ENCODE measurements at regions not wholly inside any gene's neighbourhood (a gene's known extent, or its start where the extent isn't known, plus 50 kb on each side); places are given as distances from the start of the nearest gene placed in this dataset.

DNA sequence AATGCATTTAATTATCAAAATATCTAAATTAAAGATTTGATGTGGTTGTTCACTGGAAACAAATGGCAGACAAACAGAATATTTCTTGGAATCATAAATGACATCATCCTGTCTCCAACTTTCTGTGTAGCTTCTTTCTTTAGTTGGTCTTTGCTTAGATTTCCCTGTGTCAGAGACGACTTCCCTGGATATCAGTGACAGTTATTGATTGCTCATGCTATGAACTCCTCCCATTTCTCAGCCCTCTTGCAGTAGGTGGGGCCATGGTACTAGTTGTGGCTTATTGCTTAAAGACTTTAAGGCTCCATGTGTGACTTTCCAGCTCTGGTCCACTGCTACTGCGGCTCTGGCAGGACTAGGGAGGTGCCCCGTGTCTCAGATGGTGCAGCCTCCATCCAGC lies 592.6 kb downstream of the MTRR start:
- H3K27ac ChIP-seq (ENCODE audit: control insufficient read depth, insufficient read depth, low read length): no peak overlapping the region
- no peak overlapping the region for H3K9ac ChIP-seq (ENCODE audit: control insufficient read depth, extremely low read depth, insufficient read depth, low read length)
- TF ChIP-seq CTCF (optimal IDR thresholded peaks at IDR 0.05 in 1 of 3, IDR thresholded peaks at IDR 0.05 in 1 of 3, conservative IDR thresholded peaks at IDR 0.05 in 1 of 3; ENCODE audit: extremely low read depth in 1 of 3, insufficient read depth in 2 of 3, low read length in 3 of 3) (no peak), EZH2 (IDR thresholded peaks at IDR 0.05; ENCODE audit: low read length) (no peak)
- H4K20me1 ChIP-seq (ENCODE audit: control insufficient read depth, extremely low read depth, insufficient read depth, low read length): no peaks in the 10 kb centered on the region
- no peak overlapping the region for H2AFZ ChIP-seq (ENCODE audit: control insufficient read depth, low read length)
- H3K4me1 ChIP-seq (ENCODE audit: control insufficient read depth, extremely low read depth, insufficient read depth, low read length): no peaks in the 10 kb centered on the region
- no peaks in the 10 kb centered on the region for H3K27me3 ChIP-seq (ENCODE audit: control insufficient read depth, extremely low read depth, insufficient read depth, low read length)
- FAIRE-seq (no peak), DNase-seq (ENCODE audit: low read depth, low spot score) (no peak)
- H3K4me2 ChIP-seq (ENCODE audit: control insufficient read depth, extremely low read depth, insufficient read depth, low read depth, low read length): no peak overlapping the region
- peaks cover 21% of the 10 kb centered on the region for H3K79me2 ChIP-seq (ENCODE audit: control insufficient read depth, insufficient read depth, low read length)
- H3K9me3 ChIP-seq (ENCODE audit: control insufficient read depth, low read depth, low read length): no peaks in the 10 kb centered on the region
- peaks cover 0 to 2% of the 10 kb centered on the region in 2 experiments for H3K36me3 ChIP-seq (ENCODE audit: control insufficient read depth in 2 of 2, extremely low read depth in 1 of 2, insufficient read depth in 2 of 2, low read length in 2 of 2)
- dilution Hi-C loops (cut with MboI; ENCODE audit: extremely low pct_ligation_motif_present, low sequenced_read_pairs): no loop called here
- no peak overlapping the region for H3K4me3 ChIP-seq (ENCODE audit: control insufficient read depth in 2 of 3, extremely low read depth in 1 of 3, insufficient read depth in 2 of 3, low read depth in 1 of 3, low read length in 3 of 3)
- no peaks in the 10 kb centered on the region for H3K9me1 ChIP-seq (ENCODE audit: control insufficient read depth, extremely low read depth, insufficient read depth, low read length)

GRCh38 chr5:8462565-8462964 lies 593.6 kb downstream of the MTRR start:
- H3K9ac ChIP-seq (ENCODE audit: control insufficient read depth, extremely low read depth, insufficient read depth, low read length): no peak overlapping the region
- H3K36me3 ChIP-seq (ENCODE audit: control insufficient read depth in 2 of 2, extremely low read depth in 1 of 2, insufficient read depth in 2 of 2, low read length in 2 of 2): peaks cover 0 to 2% of the 10 kb centered on the region in 2 experiments
- H3K27me3 ChIP-seq (ENCODE audit: control insufficient read depth, extremely low read depth, insufficient read depth, low read length): no peaks in the 10 kb centered on the region
- no peaks in the 10 kb centered on the region for H3K4me1 ChIP-seq (ENCODE audit: control insufficient read depth, extremely low read depth, insufficient read depth, low read length)
- DNase-seq (ENCODE audit: low read depth, low spot score): no peak
- FAIRE-seq: no peak
- H3K4me2 ChIP-seq (ENCODE audit: control insufficient read depth, extremely low read depth, insufficient read depth, low read depth, low read length): no peak overlapping the region
- no peak overlapping the region for H3K27ac ChIP-seq (ENCODE audit: control insufficient read depth, insufficient read depth, low read length)
- no peak overlapping the region for H3K4me3 ChIP-seq (ENCODE audit: control insufficient read depth in 2 of 3, extremely low read depth in 1 of 3, insufficient read depth in 2 of 3, low read depth in 1 of 3, low read length in 3 of 3)
- H3K9me3 ChIP-seq (ENCODE audit: control insufficient read depth, low read depth, low read length): no peaks in the 10 kb centered on the region
- no peaks in the 10 kb centered on the region for H3K9me1 ChIP-seq (ENCODE audit: control insufficient read depth, extremely low read depth, insufficient read depth, low read length)
- dilution Hi-C loops (cut with MboI; ENCODE audit: extremely low pct_ligation_motif_present, low sequenced_read_pairs): no loop called here
- H4K20me1 ChIP-seq (ENCODE audit: control insufficient read depth, extremely low read depth, insufficient read depth, low read length): no peaks in the 10 kb centered on the region
- no peak overlapping the region for H2AFZ ChIP-seq (ENCODE audit: control insufficient read depth, low read length)
- TF ChIP-seq EZH2 (IDR thresholded peaks at IDR 0.05; ENCODE audit: low read length) (no peak), CTCF (optimal IDR thresholded peaks at IDR 0.05 in 1 of 3, IDR thresholded peaks at IDR 0.05 in 1 of 3, conservative IDR thresholded peaks at IDR 0.05 in 1 of 3; ENCODE audit: extremely low read depth in 1 of 3, insufficient read depth in 2 of 3, low read length in 3 of 3) (no peak)
- peaks cover 21% of the 10 kb centered on the region for H3K79me2 ChIP-seq (ENCODE audit: control insufficient read depth, insufficient read depth, low read length)

All from keratinocyte (primary cell).